AG04449 (cell line): ENCODE measurements at regions not wholly inside any gene's neighbourhood (a gene's known extent, or its start where the extent isn't known, plus 50 kb on each side); places are given as distances from the start of the nearest gene placed in this dataset.

ENCODE experiments used
- CTCF ChIA-PET: fragments of 350-600 bp; formaldehyde crosslinking; extraction: SDS; loops from one replicate; lab custom pipeline; 2021; ENCODE audit warnings: antibody characterized with exemption; lab: Yijun Ruan, JAX
- POLR2A ChIA-PET: fragments of 400-600, 350-600 bp; formaldehyde crosslinking; extraction: SDS; loops from one replicate; lab custom pipeline; 2020; ENCODE audit warnings: antibody characterized with exemption, inconsistent platforms; lab: Yijun Ruan, JAX
- DNase-seq: peaks from one replicate; pipeline ENCODE4 v3.0.0-alpha.2; 2010; ENCODE audit warnings: low read depth, low spot score
- H3K4me3 ChIP-seq: 2 replicates; pipeline ENCODE4 v1.5.1; 2011; ENCODE audit warnings: low read depth, mild to moderate bottlenecking, control low read depth, low read length
- TF ChIP-seq, protein P1 (sequence below): IDR thresholded peaks from one replicate; pipeline ENCODE4 v1.5.1; 2011; ENCODE audit warnings: mild to moderate bottlenecking, moderate library complexity, low read length, control low read depth, inconsistent platforms; ENCODE audit not compliant: insufficient read depth; ENCODE audit errors: missing control alignments

GRCh38 chr17:54381482-54381881 lies 519.2 kb upstream of the TOM1L1 start:
- POLR2A ChIA-PET, result no interaction called here
- TF ChIP-seq, protein P1, sequence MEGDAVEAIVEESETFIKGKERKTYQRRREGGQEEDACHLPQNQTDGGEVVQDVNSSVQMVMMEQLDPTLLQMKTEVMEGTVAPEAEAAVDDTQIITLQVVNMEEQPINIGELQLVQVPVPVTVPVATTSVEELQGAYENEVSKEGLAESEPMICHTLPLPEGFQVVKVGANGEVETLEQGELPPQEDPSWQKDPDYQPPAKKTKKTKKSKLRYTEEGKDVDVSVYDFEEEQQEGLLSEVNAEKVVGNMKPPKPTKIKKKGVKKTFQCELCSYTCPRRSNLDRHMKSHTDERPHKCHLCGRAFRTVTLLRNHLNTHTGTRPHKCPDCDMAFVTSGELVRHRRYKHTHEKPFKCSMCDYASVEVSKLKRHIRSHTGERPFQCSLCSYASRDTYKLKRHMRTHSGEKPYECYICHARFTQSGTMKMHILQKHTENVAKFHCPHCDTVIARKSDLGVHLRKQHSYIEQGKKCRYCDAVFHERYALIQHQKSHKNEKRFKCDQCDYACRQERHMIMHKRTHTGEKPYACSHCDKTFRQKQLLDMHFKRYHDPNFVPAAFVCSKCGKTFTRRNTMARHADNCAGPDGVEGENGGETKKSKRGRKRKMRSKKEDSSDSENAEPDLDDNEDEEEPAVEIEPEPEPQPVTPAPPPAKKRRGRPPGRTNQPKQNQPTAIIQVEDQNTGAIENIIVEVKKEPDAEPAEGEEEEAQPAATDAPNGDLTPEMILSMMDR, result no peak
- no peak for DNase-seq
- CTCF ChIA-PET, result no interaction called here
- no peak overlapping the region for H3K4me3 ChIP-seq

DNA sequence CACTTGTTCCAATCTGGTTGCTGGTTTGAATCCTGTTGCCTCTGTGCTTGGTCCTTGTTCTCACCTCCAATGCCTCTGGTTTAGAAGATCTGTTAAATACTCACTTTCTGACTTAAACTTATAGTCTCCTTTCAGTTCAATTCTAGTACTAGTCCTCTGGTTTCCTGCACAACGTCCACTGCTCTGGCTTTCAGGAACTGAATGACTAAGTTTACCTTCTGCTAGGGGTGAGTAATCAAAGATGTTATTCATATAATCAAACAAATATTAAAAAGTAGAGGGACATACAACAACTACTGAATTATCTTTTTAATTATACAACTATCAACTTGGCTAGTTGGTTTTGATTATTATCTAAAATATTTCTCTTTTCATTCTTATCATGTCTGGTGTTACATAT lies 496.4 kb upstream of the TOM1L1 start:
- CTCF ChIA-PET, result no interaction called here
- TF ChIP-seq, protein P1, result no peak
- POLR2A ChIA-PET, result no interaction called here
- no peak for DNase-seq
- no peak overlapping the region for H3K4me3 ChIP-seq

DNA sequence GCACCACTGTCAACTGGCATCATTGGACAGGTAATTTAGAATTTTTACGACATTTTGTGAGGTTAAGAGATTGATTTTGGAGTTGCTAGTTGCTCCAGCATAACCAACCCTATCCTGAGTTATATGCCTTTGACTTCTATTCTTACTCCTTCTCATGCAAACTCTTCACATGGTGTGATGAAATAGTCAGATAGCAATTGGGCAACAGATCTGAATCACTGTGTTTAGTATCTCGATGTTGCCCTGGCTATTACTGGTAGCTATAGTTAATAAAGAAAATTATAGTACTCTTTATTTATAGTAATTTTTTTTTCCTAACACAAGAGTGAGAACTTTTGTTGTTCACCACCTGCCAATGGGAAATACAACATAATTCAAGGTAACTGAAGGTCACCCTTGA lies 494.8 kb upstream of the TOM1L1 start:
- TF ChIP-seq, protein P1, result no peak
- DNase-seq, result no peak
- H3K4me3 ChIP-seq, result no peak overlapping the region
- ChIA-PET CTCF (no interaction called here), POLR2A (no interaction called here)

- TF ChIP-seq, protein P1, result no peak
- DNase-seq, result no peak
- no peak overlapping the region for H3K4me3 ChIP-seq
- CTCF ChIA-PET, result no interaction called here
- POLR2A ChIA-PET, result no interaction called here
Measured at GRCh38 chr17:54408731-54409130, 491.9 kb upstream of the TOM1L1 start.

- TF ChIP-seq, protein P1, result no peak
- ChIA-PET CTCF (no interaction called here), POLR2A (no interaction called here)
- H3K4me3 ChIP-seq, result no peak overlapping the region
- DNase-seq, result no peak
Measured at GRCh38 chr17:54418467-54418866, 482.2 kb upstream of the TOM1L1 start.

DNA sequence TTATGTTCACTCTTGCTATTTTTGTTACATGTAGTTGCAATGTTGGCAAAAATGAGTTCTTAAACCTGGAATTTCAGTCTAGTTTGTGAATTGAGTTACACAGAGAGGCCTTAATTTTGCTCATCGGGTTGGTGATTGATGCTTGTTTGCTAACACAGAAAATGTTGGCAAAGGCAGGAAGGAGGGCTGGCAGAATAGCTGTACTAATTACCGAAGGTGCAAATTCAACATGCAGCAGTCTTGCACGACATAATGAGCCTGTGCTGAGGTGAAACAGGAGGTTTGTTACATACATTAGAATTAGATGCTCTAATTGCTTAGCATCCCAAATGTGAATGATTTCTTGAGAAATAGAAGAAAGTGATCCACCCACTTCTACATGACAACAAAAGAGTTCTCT lies 475.0 kb upstream of the TOM1L1 start:
- TF ChIP-seq, protein P1, result no peak
- no peak overlapping the region for H3K4me3 ChIP-seq
- POLR2A ChIA-PET, result no interaction called here
- DNase-seq, result no peak
- CTCF ChIA-PET, result no interaction called here
